ENCODE measurements at regions not wholly inside any gene's neighbourhood (a gene's known extent, or its start where the extent isn't known, plus 50 kb on each side); places are given as distances from the start of the nearest gene placed in this dataset.
"Not testable (repeated sequence)": the region's sequence is repeated elsewhere in the genome, so short reads cannot be mapped to it uniquely, and the experiment has no call there.

GRCh38 chr7:125099519-125099918, 169.9 kb upstream of the POT1 start:
- no peak for DNase-seq

- no peak for DNase-seq
Measured at GRCh38 chr7:125098377-125098970, 168.8 kb upstream of the POT1 start.

DNA sequence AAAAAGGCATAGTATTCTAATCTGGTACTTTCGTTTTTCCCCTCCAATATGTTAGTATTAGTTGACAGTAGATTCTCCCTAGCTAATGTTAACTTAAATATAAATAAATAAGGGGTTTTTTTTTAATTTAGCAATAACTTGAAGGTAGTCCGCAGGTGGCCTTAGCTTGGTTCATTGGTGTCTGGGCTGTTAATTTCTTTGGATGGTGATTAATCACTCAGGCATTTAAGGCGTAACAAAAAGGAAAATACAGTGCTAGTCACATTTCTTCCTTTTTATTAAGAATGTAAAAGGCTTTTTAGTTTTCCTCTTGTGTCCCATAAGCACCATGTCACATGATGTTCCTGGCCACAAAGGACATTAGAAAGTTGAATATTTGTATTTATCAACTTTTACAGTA, 161.0 kb upstream of the POT1 start:
- DNase-seq: no peak

DNA sequence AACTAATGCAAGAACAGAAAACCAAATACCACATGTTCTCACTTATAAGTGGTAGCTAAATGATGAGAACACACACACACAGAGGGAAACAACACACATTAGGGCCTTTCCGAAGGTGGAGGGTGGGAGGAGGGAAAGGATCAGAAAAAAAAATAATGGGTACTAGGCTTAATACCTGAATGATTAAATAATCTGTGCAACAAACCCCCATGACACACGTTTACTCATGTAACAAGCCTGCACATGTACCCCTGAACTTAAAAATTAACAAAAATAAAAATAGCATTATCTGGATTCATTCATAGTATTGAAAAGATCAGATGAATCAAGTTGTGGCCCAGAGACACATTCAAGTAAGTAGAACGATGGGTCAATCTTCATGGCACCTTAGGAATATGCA, 159.5 kb upstream of the POT1 start:
- no peak for DNase-seq

DNA sequence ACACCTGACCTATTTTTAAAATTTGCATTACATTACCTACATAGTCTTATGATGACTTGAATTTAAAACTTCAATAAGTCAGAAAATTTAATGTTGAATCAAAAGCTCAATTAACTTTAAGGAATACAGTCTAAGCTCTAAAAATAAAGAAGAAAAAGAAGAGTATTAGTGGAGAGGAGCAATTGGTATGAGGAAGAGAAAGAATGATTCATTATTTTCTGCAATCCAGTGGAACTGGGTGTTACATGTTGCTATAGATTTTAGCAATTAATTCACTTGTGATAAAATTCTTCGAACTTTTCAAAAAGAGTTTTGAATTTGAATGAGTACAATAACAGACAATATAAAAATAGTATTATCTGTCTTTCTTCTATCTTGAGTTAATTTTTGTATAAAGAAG, 158.9 kb upstream of the POT1 start:
- no peak for DNase-seq

GRCh38 chr7:125085084-125085483, 155.5 kb upstream of the POT1 start:
- no peak for DNase-seq

GRCh38 chr7:125084196-125084595, 154.6 kb upstream of the POT1 start:
- DNase-seq: no peak

DNA sequence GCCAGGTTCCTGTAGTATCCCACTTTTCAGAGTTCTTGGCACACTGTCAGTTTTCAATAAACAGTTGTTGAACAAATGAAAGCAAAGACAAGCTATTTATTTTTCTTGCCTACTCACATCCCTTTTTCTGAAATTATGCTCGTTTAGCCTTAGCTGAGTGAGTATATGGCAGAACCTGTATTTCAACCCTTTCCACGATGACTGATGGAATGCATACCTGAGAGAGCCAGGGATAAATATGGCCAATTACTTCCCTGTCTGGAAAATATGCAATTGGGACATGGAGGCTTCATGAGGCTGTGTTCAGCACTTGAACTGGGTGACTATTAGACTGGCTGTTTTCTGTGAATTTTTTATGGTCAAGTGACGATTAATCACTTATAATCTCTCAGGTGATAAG, 144.5 kb upstream of the POT1 start:
- no peak for DNase-seq

GRCh38 chr7:125065546-125065945, 135.9 kb upstream of the POT1 start:
- no peak for DNase-seq

GRCh38 chr7:125065001-125065400, 135.4 kb upstream of the POT1 start:
- no peak for DNase-seq

DNA sequence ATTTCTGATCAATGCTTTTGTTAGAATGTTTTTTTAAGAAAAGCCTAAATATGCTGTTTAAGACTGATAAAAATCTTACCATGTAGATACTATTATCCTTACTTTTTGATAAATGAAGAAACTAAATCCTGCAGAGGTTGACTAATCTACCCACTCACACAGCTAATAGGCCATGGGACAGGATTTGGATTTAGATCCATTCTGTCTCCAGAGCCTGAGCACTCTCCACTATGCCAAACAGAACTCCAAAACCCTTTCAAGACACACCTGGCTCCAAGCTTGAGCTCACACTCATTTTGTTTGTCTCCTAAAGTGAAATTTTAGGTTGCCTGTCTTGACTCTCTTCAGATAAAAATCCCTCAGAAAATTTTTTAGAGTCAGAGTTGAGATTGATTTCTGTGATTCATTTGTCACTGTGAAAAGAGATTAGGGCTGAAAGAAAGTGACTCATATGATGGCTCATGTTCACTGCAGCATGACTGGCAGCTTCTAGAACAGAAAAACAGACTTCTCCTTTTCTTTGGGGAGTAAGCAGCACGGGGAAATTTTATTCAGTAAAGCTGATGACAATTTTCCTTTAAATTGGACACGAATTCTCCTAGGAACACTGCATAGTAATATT, 132.3 kb upstream of the POT1 start:
- DNase-seq: peak; percentile 28 to 76 (median 53)

GRCh38 chr7:125061083-125061745, 131.6 kb upstream of the POT1 start:
- not testable (repeated sequence) for DNase-seq

- peak in 2 of 4 experiments; percentile 36 to 43 for DNase-seq
Measured at GRCh38 chr7:125059861-125060456, 130.3 kb upstream of the POT1 start.

- DNase-seq: no peak
Measured at GRCh38 chr7:125057963-125058362, 128.3 kb upstream of the POT1 start.

- no peak for DNase-seq
Measured at GRCh38 chr7:125055376-125055775, 125.8 kb upstream of the POT1 start.

GRCh38 chr7:125046767-125047166, 117.1 kb upstream of the POT1 start:
- no peak for DNase-seq

DNA sequence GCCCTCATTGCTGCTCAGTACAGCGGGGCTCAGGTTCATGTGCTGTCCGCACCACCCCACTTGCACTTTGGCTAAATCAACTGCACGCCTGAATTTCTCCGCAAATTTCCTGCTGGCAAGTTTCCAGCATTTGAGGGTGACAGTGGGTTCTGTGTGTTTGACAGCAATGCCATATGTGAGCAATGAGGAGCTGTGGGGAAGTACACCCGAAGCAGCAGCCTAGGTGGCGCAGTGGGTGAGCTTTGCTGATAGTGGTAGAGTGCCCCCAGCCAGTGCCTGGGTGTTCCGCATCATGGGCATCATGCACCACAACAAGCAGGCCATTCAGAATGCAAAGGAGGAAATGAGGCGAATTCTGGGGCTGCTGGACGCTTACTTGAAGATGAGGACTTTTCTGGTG, 103.9 kb upstream of the POT1 start:
- no peak for DNase-seq

DNA sequence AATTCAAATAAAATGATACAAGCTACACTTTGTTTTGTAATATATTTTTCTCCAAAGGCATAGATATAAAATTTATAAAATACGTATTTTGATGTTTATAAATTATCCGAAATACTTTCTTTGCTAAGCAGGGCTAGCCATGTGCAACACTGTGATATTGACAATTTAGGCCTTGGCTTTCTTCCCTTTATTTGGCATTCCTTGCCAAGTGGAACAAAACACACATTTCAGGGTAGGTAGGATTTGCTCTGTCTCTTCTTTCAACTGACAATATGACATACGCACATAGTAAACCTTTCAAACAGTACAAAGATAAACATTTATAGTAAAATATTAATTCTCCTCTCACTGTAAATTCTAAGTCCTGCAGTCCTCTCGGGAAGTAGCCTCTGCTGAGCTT, 103.3 kb upstream of the POT1 start:
- no peak for DNase-seq

DNA sequence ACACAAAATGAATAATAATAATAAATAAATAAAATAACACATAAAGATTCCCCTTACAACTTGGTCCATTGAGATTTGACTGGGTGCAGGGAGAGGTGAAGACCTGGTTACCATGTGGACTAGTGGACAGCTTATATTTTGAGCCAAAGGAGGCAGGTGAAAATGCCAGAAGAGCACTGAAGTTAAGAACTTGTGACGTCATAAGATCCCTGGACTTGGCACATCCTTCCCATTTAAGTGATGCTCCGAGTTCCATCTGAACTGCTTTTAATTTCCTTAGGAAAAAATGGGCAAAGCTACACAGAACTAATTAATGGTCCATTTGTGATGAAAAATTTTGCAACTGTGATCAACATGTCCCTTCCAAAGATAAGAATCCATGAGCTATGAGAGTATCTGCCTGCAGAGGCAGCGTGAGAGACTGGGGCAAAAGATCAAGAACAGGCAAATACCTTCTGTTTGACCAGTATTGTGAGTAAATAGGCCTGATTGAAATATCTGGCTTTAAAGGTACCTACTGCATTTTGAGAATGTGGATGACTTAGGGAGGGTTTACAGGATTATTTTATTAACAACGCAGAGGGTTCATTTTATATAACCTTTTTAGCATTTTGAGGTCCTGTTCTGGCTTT, 101.2 kb upstream of the POT1 start:
- no peak for DNase-seq

- DNase-seq: no peak
Measured at GRCh38 chr7:125025620-125026019, 96.0 kb upstream of the POT1 start.

- no peak for DNase-seq
Measured at GRCh38 chr7:125020801-125021200, 91.2 kb upstream of the POT1 start.

- no peak for DNase-seq
Measured at GRCh38 chr7:125010540-125010939, 80.9 kb upstream of the POT1 start.

- DNase-seq: peak in 2 of 4 experiments; percentile 2 to 3
Measured at GRCh38 chr7:124996778-124997177, 67.2 kb upstream of the POT1 start.
